ENCODE measurements at regions not wholly inside any gene's neighbourhood (a gene's known extent, or its start where the extent isn't known, plus 50 kb on each side); places are given as distances from the start of the nearest gene placed in this dataset.

GRCh38 chr2:523698-524270 lies 153.4 kb downstream of the TMEM18 start:
- DNase-seq (no peak), ATAC-seq (no peak)
- Histone ChIP-seq H3K4me2 (ENCODE audit: low read length) (no peak overlapping the region), H3K27me3 (ENCODE audit: low read length) (peaks cover 20% of the 10 kb centered on the region), H3K9me2 (replicated peaks; ENCODE audit: low read length) (no peaks in the 10 kb centered on the region), H3F3A (ENCODE audit: low read length, unreplicated experiment) (no peaks in the 10 kb centered on the region), H3K9ac (ENCODE audit: low read length) (no peak overlapping the region), H3K27ac (ENCODE audit: low read length) (no peak overlapping the region), H3K4me1 (ENCODE audit: insufficient read depth, low read length) (no peaks in the 10 kb centered on the region), H3K79me2 (ENCODE audit: low read length) (no peaks in the 10 kb centered on the region), H2AFZ (ENCODE audit: low read length) (no peak overlapping the region), H4K20me1 (ENCODE audit: low read length) (no peaks in the 10 kb centered on the region), H3K9me3 (ENCODE audit: low read length) (no peaks in the 10 kb centered on the region), H3K36me3 (ENCODE audit: low read depth, low read length) (no peaks in the 10 kb centered on the region), H3K4me3 (ENCODE audit: low read length) (no peak overlapping the region)
- BruUV-seq (replicated peaks), result no TSS peak
- no peak for TF ChIP-seq EZH2 (IDR thresholded peaks at IDR 0.05; ENCODE audit: low read length, unreplicated experiment)
- no peak for TF ChIP-seq EZH2phosphoT487 (IDR thresholded peaks at IDR 0.05; ENCODE audit: borderline replicate concordance, low read length)
- no peak for TF ChIP-seq CTCF (conservative IDR thresholded peaks at IDR 0.05; ENCODE audit: low read depth, low read length)
- intact Hi-C loops (cut with micrococcal nuclease), result no loop called here
- ChIA-PET CTCF (no interaction called here), POLR2A (ENCODE audit: unreplicated experiment) (no interaction called here)

- H4K20me1 ChIP-seq (ENCODE audit: low read length), result no peaks in the 10 kb centered on the region
- BruUV-seq (replicated peaks), result no TSS peak
- ChIA-PET POLR2A (ENCODE audit: unreplicated experiment) (no interaction called here), CTCF (no interaction called here)
- no peaks in the 10 kb centered on the region for H3K36me3 ChIP-seq (ENCODE audit: low read depth, low read length)
- no peaks in the 10 kb centered on the region for H3K9me2 ChIP-seq (replicated peaks; ENCODE audit: low read length)
- DNase-seq (no peak), ATAC-seq (no peak)
- H3K4me3 ChIP-seq (ENCODE audit: low read length), result no peak overlapping the region
- TF ChIP-seq CTCF (conservative IDR thresholded peaks at IDR 0.05; ENCODE audit: low read depth, low read length) (no peak), EZH2 (IDR thresholded peaks at IDR 0.05; ENCODE audit: low read length, unreplicated experiment) (no peak), EZH2phosphoT487 (IDR thresholded peaks at IDR 0.05; ENCODE audit: borderline replicate concordance, low read length) (no peak)
- H3K9ac ChIP-seq (ENCODE audit: low read length), result no peak overlapping the region
- no peaks in the 10 kb centered on the region for H3K79me2 ChIP-seq (ENCODE audit: low read length)
- no peak overlapping the region for H3K4me2 ChIP-seq (ENCODE audit: low read length)
- intact Hi-C loops (cut with micrococcal nuclease), result no loop called here
- no peak overlapping the region for H3K27ac ChIP-seq (ENCODE audit: low read length)
- peaks cover 30% of the 10 kb centered on the region for H3K27me3 ChIP-seq (ENCODE audit: low read length)
- H3K9me3 ChIP-seq (ENCODE audit: low read length), result no peaks in the 10 kb centered on the region
- no peak overlapping the region for H2AFZ ChIP-seq (ENCODE audit: low read length)
- no peaks in the 10 kb centered on the region for H3K4me1 ChIP-seq (ENCODE audit: insufficient read depth, low read length)
- H3F3A ChIP-seq (ENCODE audit: low read length, unreplicated experiment), result no peaks in the 10 kb centered on the region
Observed at GRCh38 chr2:522776-523175, 154.4 kb downstream of the TMEM18 start.

GRCh38 chr2:521853-522530 lies 155.2 kb downstream of the TMEM18 start:
- H3K9ac ChIP-seq (ENCODE audit: low read length), result no peak overlapping the region
- POLR2A ChIA-PET (ENCODE audit: unreplicated experiment), result no interaction called here
- no peak overlapping the region for H3K27ac ChIP-seq (ENCODE audit: low read length)
- no peak overlapping the region for H3K4me2 ChIP-seq (ENCODE audit: low read length)
- no peak for ATAC-seq
- no peaks in the 10 kb centered on the region for H4K20me1 ChIP-seq (ENCODE audit: low read length)
- no peak for DNase-seq
- BruUV-seq (replicated peaks), result no TSS peak
- H3K9me3 ChIP-seq (ENCODE audit: low read length), result no peaks in the 10 kb centered on the region
- intact Hi-C loops (cut with micrococcal nuclease), result no loop called here
- no peak overlapping the region for H3K4me3 ChIP-seq (ENCODE audit: low read length)
- CTCF ChIA-PET, result no interaction called here
- H2AFZ ChIP-seq (ENCODE audit: low read length), result no peak overlapping the region
- no peaks in the 10 kb centered on the region for H3K79me2 ChIP-seq (ENCODE audit: low read length)
- no peaks in the 10 kb centered on the region for H3K36me3 ChIP-seq (ENCODE audit: low read depth, low read length)
- no peaks in the 10 kb centered on the region for H3F3A ChIP-seq (ENCODE audit: low read length, unreplicated experiment)
- peaks cover 38% of the 10 kb centered on the region for H3K27me3 ChIP-seq (ENCODE audit: low read length)
- H3K9me2 ChIP-seq (replicated peaks; ENCODE audit: low read length), result no peaks in the 10 kb centered on the region
- TF ChIP-seq CTCF (conservative IDR thresholded peaks at IDR 0.05; ENCODE audit: low read depth, low read length), result no peak
- TF ChIP-seq EZH2 (IDR thresholded peaks at IDR 0.05; ENCODE audit: low read length, unreplicated experiment), result no peak
- TF ChIP-seq EZH2phosphoT487 (IDR thresholded peaks at IDR 0.05; ENCODE audit: borderline replicate concordance, low read length), result no peak
- no peaks in the 10 kb centered on the region for H3K4me1 ChIP-seq (ENCODE audit: insufficient read depth, low read length)

Data from PC-3 (cell line).